Neural progenitor cell (in vitro differentiated cells): ENCODE measurements at regions not wholly inside any gene's neighbourhood (a gene's known extent, or its start where the extent isn't known, plus 50 kb on each side); places are given as distances from the start of the nearest gene placed in this dataset.

Experiments
- DNase-seq: peaks from one replicate; pipeline ENCODE4 v3.0.0-alpha.2; 2016; ENCODE audit warnings: low spot score
- H2AFZ ChIP-seq: fragments of 200-600 bp; sonication (generic); replicated peaks from 2 replicates; pipeline ENCODE4 v1.6.1; 2016; ENCODE audit warnings: antibody characterized with exemption
- H3F3A ChIP-seq: fragments of 200-600 bp; sonication (generic); 2 replicates; pipeline ENCODE4 v1.6.1; 2016; ENCODE audit warnings: antibody characterized with exemption, low read depth
- H3K27ac ChIP-seq: fragments of 200-600 bp; sonication (generic); 2 replicates; pipeline ENCODE4 v1.5.1; 2016; ENCODE audit warnings: mild to moderate bottlenecking
- H3K27me3 ChIP-seq: fragments of 200-600 bp; sonication (generic); 2 replicates; pipeline ENCODE4 v1.6.1; 2016; ENCODE audit warnings: mild to moderate bottlenecking, moderate library complexity
- H3K36me3 ChIP-seq: fragments of 200-600 bp; sonication (generic); 2 replicates; pipeline ENCODE4 v1.5.1; 2016
- H3K4me1 ChIP-seq: fragments of 200-600 bp; sonication (generic); 2 replicates; pipeline ENCODE4 v1.6.1; 2016; ENCODE audit warnings: mixed run types
- H3K4me2 ChIP-seq: fragments of 200-600 bp; sonication (generic); 2 replicates; pipeline ENCODE4 v1.6.1; 2016
- H3K4me3 ChIP-seq: fragments of 200-600 bp; sonication (generic); 2 replicates; pipeline ENCODE4 v1.5.1; 2016
- H3K79me2 ChIP-seq: fragments of 200-600 bp; sonication (generic); 2 replicates; pipeline ENCODE4 v1.6.1; 2016; ENCODE audit warnings: low read depth
- H3K9ac ChIP-seq: fragments of 200-600 bp; sonication (generic); 2 replicates; pipeline ENCODE4 v1.6.1; 2016
- H3K9me3 ChIP-seq: fragments of 200-600 bp; sonication (generic); 2 replicates; pipeline ENCODE4 v1.5.1; 2016; ENCODE audit warnings: low read depth
- H4K20me1 ChIP-seq: fragments of 200-600 bp; sonication (generic); 2 replicates; pipeline ENCODE4 v1.6.1; 2016; ENCODE audit warnings: low read depth
- H3K27ac Mint-ChIP-seq: 3 replicates; pipeline ENCODE4 v1.8.0; 2021; ENCODE audit warnings: mixed read lengths
- H3K27me3 Mint-ChIP-seq: 2 replicates; pipeline ENCODE4 v1.8.0; 2022; ENCODE audit warnings: low read depth, mild to moderate bottlenecking, inconsistent platforms, moderate library complexity, mixed read lengths; ENCODE audit not compliant: insufficient read depth
- H3K36me3 Mint-ChIP-seq: 3 replicates; pipeline ENCODE4 v1.8.0; 2021; ENCODE audit warnings: mixed read lengths
- H3K4me1 Mint-ChIP-seq: 3 replicates; pipeline ENCODE4 v1.8.0; 2021; ENCODE audit warnings: mixed read lengths
- H3K4me3 Mint-ChIP-seq: 3 replicates; pipeline ENCODE4 v1.8.0; 2021; ENCODE audit warnings: mild to moderate bottlenecking, moderate library complexity, mixed read lengths
- H3K9me3 Mint-ChIP-seq: 3 replicates; pipeline ENCODE4 v1.8.0; 2020; ENCODE audit warnings: mixed read lengths
- CTCF ChIP-seq: fragments of 200-600 bp; sonication (generic); IDR thresholded peaks from 2 replicates; pipeline ENCODE4 v1.5.1; 2017; ENCODE audit warnings: antibody characterized with exemption, mild to moderate bottlenecking
- EZH2 ChIP-seq: fragments of 200-600 bp; sonication (generic); IDR thresholded peaks from 2 replicates; pipeline ENCODE4 v1.6.1; 2017; ENCODE audit warnings: antibody characterized with exemption, mild to moderate bottlenecking, moderate library complexity
- EZH2phosphoT487 ChIP-seq: fragments of 200-600 bp; sonication (generic); IDR thresholded peaks from 2 replicates; pipeline ENCODE4 v1.6.1; 2017; ENCODE audit warnings: antibody characterized with exemption

- Mint-ChIP-seq H3K27ac (no peak overlapping the region), H3K9me3 (peaks cover 16% of the 10 kb centered on the region), H3K4me1 (no peaks in the 10 kb centered on the region), H3K27me3 (peaks cover 9% of the 10 kb centered on the region), H3K4me3 (no peak overlapping the region), H3K36me3 (no peaks in the 10 kb centered on the region)
- no peak overlapping the region for H3K4me3 ChIP-seq
- peaks cover 9% of the 10 kb centered on the region for H3K4me1 ChIP-seq
- H3K9ac ChIP-seq = no peak overlapping the region
- peaks cover 6% of the 10 kb centered on the region for H3K27me3 ChIP-seq
- no peaks in the 10 kb centered on the region for H3K79me2 ChIP-seq
- H2AFZ ChIP-seq = no peak overlapping the region
- no peaks in the 10 kb centered on the region for H3K9me3 ChIP-seq
- H3F3A ChIP-seq = no peaks in the 10 kb centered on the region
- no peak overlapping the region for H3K27ac ChIP-seq
- H3K36me3 ChIP-seq = no peaks in the 10 kb centered on the region
- no peak for DNase-seq
- H4K20me1 ChIP-seq = no peaks in the 10 kb centered on the region
- H3K4me2 ChIP-seq = no peak overlapping the region
- TF ChIP-seq EZH2 = no peak
- TF ChIP-seq EZH2phosphoT487 = no peak
These were observed 137.9 kb upstream of the MAMLD1 start for GRCh38 chrX:150225266-150225665.

DNA sequence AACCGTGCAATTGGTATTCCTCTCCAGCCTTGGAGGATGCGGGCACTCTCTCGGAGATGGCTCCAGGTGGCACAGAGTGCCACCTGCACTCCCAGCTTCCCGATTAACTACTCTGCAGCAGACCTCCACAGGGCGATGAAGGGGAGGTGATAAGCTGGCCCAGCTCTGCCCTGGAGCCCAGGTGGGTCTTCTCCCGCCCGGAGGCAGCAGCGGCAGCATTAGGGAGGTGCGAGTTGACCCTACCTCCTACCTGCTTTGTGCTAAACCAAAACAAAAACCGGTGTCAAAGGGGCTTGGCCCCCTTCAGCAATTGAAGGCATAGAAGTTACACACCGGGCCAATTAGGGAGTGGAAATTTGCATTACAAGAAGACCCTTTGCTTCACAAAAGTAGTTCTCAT lies 137.4 kb upstream of the MAMLD1 start:
- no peak overlapping the region for H3K27ac ChIP-seq
- peaks cover 1% of the 10 kb centered on the region for H3K27me3 ChIP-seq
- H3K27ac Mint-ChIP-seq = no peak overlapping the region
- no peak overlapping the region for H3K4me2 ChIP-seq
- H3K4me1 ChIP-seq = peaks cover 9% of the 10 kb centered on the region
- H3K9me3 Mint-ChIP-seq = peaks cover 18% of the 10 kb centered on the region
- no peak overlapping the region for H3K4me3 Mint-ChIP-seq
- no peaks in the 10 kb centered on the region for H3K36me3 Mint-ChIP-seq
- no peaks in the 10 kb centered on the region for H3F3A ChIP-seq
- DNase-seq = no peak
- H3K79me2 ChIP-seq = no peaks in the 10 kb centered on the region
- H3K27me3 Mint-ChIP-seq = peaks cover 9% of the 10 kb centered on the region
- H3K4me1 Mint-ChIP-seq = no peaks in the 10 kb centered on the region
- H4K20me1 ChIP-seq = no peaks in the 10 kb centered on the region
- no peaks in the 10 kb centered on the region for H3K9me3 ChIP-seq
- H3K4me3 ChIP-seq = no peak overlapping the region
- no peak overlapping the region for H2AFZ ChIP-seq
- no peak overlapping the region for H3K9ac ChIP-seq
- TF ChIP-seq EZH2phosphoT487 (no peak), EZH2 (no peak), CTCF (no peak)
- no peaks in the 10 kb centered on the region for H3K36me3 ChIP-seq

- Mint-ChIP-seq H3K4me1 (no peaks in the 10 kb centered on the region), H3K27me3 (peaks cover 7% of the 10 kb centered on the region), H3K27ac (no peak overlapping the region), H3K4me3 (no peak overlapping the region), H3K9me3 (peaks cover 14% of the 10 kb centered on the region), H3K36me3 (no peaks in the 10 kb centered on the region)
- Histone ChIP-seq H3K4me1 (peaks cover 9% of the 10 kb centered on the region), H3K4me3 (no peak overlapping the region), H4K20me1 (no peaks in the 10 kb centered on the region), H3K27me3 (no peaks in the 10 kb centered on the region), H3K9me3 (no peaks in the 10 kb centered on the region), H3K27ac (no peak overlapping the region), H3K36me3 (no peaks in the 10 kb centered on the region), H3K4me2 (no peak overlapping the region), H3K9ac (no peak overlapping the region), H2AFZ (no peak overlapping the region), H3F3A (no peaks in the 10 kb centered on the region), H3K79me2 (no peaks in the 10 kb centered on the region)
- TF ChIP-seq EZH2 (no peak), EZH2phosphoT487 (no peak), CTCF (no peak)
- DNase-seq = no peak
These were observed 136.7 kb upstream of the MAMLD1 start for GRCh38 chrX:150226223-150226965.

- H3F3A ChIP-seq = no peaks in the 10 kb centered on the region
These were observed 135.7 kb upstream of the MAMLD1 start for GRCh38 chrX:150227321-150227860.

More at GRCh38 chrX:150227321-150227860, 135.7 kb upstream of the MAMLD1 start:
- Histone ChIP-seq H3K79me2 (no peaks in the 10 kb centered on the region), H3K4me3 (no peak overlapping the region), H3K27ac (no peak overlapping the region), H4K20me1 (no peaks in the 10 kb centered on the region), H3K36me3 (no peaks in the 10 kb centered on the region), H3K4me1 (peaks cover 9% of the 10 kb centered on the region), H3K9me3 (no peaks in the 10 kb centered on the region), H3K27me3 (no peaks in the 10 kb centered on the region), H3K9ac (no peak overlapping the region), H2AFZ (no peak overlapping the region), H3K4me2 (no peak overlapping the region)
- H3K36me3 Mint-ChIP-seq = no peaks in the 10 kb centered on the region
- H3K4me1 Mint-ChIP-seq = no peaks in the 10 kb centered on the region
- peaks cover 11% of the 10 kb centered on the region for H3K9me3 Mint-ChIP-seq
- no peak overlapping the region for H3K27ac Mint-ChIP-seq
- H3K4me3 Mint-ChIP-seq = no peak overlapping the region
- no peak for DNase-seq
- no peak for TF ChIP-seq EZH2
- TF ChIP-seq CTCF = no peak
- TF ChIP-seq EZH2phosphoT487 = no peak
- peaks cover 7% of the 10 kb centered on the region for H3K27me3 Mint-ChIP-seq
